SW 1271 (cell line): ENCODE measurements at regions not wholly inside any gene's neighbourhood (a gene's known extent, or its start where the extent isn't known, plus 50 kb on each side); places are given as distances from the start of the nearest gene placed in this dataset.

Source experiments
- DNase-seq, 2 experiments: peaks; one replicate each; lab custom pipeline; 2025; lab: John Stamatoyannopoulos, UW

- no peak for DNase-seq
Observed at GRCh38 chr9:99282406-99282805, 60.3 kb downstream of the SEC61B start.

DNA sequence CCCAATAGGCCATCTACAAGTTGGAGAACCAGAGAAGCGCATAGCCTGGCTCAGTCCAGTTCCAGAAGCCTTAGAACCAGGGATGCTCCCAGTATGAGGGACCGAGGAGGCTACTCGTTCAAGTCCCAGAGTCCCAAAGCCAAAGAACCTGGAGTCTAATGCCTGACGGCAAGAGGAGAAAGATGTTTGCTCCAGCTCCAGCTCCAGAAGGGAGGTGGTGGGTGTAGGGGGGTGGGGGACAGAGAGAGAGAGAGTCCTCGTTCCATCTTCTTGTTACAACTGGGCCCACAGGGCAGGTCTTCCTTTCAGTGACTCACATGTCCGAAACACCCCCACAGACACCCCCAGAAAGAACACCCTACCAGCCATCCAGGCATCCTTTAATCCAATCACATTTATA lies 63.9 kb downstream of the SEC61B start:
- DNase-seq: no peak

- no peak for DNase-seq
Observed at GRCh38 chr9:99286536-99286935, 64.5 kb downstream of the SEC61B start.

DNA sequence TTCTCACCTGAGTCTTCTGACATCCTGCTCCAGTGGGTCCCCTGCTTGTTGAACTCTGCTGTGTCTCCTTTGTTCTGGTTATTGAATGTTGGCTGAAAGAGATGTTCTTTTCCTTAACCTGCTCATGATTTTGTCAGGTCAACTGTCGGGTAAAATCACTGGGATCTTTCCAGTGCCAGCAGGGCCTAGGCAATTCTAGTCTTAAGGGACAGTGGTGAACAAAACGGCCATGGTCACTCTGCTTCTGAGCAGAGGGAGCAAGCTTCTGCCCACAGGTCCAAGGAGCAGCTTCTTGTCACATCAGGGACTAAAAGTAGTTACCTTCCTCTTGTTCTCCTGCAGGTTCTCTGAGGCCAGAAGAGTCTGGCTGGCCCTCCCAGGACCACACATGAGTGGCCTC lies 65.6 kb downstream of the SEC61B start:
- DNase-seq: no peak

DNA sequence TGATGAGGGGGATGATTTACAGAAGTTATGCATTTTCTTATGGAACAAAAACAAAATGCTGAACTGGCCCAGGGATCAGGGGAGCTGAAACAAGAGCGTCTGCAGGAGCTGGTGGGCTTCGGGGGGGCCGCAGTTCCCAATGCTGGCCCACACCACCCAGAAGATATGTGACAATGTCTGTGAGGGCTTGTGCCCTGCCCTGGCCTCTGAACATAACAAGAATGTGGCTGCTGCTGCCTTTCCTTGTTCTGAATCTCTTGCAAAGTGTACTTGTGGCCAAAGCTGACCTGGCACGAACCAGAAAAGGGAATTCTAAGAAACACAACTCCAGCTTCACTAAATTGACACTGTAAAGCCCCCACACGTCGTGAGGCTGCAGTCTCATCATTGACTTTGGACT lies 66.7 kb downstream of the SEC61B start:
- DNase-seq: no peak

- DNase-seq: peak in 1 of 2 experiments; percentile 31
Observed at GRCh38 chr9:99294850-99295461, 72.9 kb downstream of the SEC61B start.

- no peak for DNase-seq
Observed at GRCh38 chr9:99296291-99296951, 74.3 kb downstream of the SEC61B start.

DNA sequence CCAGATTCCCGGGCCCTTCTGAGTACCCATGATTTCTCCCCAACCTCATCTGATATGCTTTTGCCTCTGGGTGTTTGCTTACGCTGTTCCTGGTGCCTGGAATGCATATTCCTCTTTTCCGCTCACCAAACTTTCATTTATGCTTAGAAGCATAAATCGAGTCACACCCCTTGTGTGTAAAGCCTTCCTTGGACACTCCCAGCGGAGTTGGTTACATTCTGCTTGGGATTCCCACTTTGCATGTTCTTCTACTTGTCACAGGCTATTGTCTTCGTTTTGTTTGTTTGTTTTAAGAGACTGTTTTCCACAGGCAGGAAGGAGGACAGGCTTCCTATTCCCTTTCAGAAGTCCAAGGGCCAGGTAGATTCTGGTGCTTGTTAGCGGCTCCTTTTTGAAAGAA lies 76.5 kb downstream of the SEC61B start:
- DNase-seq: no peak

GRCh38 chr9:99299211-99300102 lies 77.4 kb downstream of the SEC61B start:
- DNase-seq: peak in 1 of 2 experiments; percentile 42

- no peak for DNase-seq
Observed at GRCh38 chr9:99300103-99300439, 78.0 kb downstream of the SEC61B start.

GRCh38 chr9:99300603-99301002 lies 78.5 kb downstream of the SEC61B start:
- no peak for DNase-seq

GRCh38 chr9:99303177-99303576 lies 81.1 kb downstream of the SEC61B start:
- DNase-seq: no peak

DNA sequence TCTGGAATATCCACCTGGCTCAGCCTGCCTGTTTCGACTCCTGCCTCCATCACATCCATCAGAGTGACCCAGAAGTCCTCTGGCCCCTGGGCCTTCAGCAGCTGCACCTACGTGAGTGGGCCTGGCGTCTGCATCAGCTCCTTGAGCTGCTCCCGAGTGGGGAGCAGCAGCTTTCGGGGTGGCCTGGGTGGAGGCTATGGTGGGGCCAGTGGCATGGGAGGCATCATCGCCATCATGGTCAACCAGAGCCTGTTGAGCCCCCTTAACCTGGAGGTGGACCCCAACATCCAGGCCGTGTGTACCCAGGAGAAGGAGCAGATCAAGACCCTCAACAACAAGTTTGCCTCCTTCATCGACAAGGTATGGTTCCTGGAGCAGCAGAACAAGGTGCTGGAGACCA lies 83.0 kb downstream of the SEC61B start:
- no peak for DNase-seq

GRCh38 chr9:99305820-99306811 lies 84.0 kb downstream of the SEC61B start:
- no peak for DNase-seq

DNA sequence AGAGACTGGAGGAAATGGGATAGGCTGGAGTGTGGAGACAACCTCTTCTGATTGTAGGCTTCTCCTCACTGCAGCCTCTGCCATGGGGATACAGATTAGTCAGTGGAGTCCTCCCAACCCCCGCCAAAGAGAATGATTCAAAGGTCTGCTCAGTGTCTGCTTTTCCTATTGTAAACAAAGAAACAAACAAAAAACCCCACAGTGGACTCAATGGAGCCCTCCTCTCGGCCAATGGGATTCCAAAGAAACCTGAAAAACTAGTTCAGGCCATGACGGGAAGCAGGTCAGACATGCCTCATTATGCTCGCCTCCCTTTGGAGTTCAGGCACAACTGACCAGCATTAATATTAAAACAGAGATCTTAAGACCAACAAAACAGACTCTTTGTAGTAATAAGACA lies 85.8 kb downstream of the SEC61B start:
- no peak for DNase-seq

DNA sequence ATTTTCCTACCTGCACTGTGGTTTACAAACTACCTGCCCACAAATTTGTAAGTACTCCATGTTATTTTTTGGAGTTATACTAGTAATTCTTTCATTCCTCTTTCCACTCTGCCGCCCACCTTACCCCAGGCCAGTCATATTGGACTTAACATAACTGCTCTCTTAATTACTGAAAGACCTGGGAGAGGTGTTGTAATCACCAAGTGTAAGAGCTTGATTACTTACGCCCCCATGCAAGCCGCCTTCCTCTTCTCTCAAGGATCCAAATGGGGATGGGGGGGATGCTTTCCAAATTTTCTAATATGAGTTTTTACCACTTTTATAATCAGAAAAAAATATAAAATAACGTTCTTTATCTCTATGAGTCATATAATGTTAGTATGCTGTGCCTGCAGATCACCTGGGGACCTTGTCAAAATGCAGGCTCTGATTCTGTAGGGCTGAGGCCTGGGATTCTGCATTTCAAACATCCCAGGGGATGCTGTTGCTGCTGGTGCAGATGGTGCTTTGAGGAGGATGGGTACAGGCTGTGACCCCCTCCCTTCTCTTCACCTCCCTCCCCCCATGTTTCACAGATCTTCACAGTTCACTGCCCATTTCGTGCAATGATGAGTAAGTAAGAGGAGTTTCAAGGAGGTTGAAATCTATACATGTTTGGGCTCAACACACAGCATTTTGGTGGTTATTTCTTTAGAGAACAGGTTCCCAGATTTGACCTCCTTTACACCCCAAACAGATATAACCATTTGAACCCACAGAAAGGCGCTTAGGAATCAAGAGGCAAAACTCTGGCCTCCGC lies 87.3 kb downstream of the SEC61B start:
- no peak for DNase-seq

DNA sequence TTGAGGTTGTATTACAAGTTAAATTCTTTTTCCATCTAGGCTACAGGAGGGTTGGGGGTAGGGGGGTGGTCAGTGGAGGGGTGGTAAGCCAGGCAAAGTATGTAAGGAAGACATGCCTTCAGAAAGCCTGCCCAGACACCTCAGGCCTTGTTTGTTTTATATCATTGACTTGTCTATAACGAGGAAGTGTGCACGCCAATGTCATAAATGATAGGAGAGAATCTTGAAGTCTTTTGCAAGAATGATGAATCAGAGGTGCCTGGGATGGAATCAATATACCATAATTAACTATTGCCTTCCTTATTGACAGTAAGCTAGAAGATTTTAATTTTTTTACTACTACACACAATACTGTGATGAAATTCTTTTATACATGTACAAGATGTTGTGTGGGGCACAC lies 90.7 kb downstream of the SEC61B start:
- DNase-seq: no peak

DNA sequence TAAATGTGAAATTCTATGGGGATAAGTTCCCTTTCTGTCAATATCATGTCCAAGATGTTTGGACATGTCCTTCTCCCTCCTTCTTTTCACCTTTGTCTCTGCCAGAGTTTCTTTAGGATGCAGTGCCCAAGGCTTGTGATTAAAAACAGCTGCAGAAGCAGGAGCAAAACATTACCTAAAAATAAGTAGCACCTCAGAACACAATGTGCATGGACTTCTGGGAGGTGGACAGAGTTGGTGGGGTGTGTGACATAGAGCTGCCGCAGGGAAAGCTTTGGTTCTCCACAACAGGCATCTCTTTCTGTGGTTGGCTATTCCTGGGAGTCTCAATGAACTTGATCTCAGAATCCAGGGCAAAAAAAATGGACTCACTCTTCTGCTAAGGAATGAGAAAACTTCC lies 97.0 kb downstream of the SEC61B start:
- DNase-seq: no peak

DNA sequence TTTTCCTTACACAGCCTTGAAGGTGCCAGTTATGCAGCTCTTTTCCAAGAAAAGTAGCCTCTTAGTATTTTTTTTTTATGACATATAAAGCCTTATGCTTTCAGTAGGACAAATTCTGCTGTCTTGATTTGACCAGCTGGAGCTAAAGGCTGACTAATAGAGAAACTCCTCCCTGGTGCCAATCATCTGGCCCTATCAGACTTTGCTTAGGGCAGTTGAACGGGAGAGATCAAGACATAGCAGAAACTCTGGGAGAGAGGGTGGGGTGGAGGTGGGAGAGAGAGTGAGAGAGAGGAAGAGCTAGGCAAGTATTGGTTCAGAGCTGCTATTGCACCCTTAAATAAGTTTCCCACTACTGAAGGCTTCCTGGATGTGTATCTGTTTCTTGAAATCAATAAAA lies 100.2 kb downstream of the SEC61B start:
- no peak for DNase-seq

DNA sequence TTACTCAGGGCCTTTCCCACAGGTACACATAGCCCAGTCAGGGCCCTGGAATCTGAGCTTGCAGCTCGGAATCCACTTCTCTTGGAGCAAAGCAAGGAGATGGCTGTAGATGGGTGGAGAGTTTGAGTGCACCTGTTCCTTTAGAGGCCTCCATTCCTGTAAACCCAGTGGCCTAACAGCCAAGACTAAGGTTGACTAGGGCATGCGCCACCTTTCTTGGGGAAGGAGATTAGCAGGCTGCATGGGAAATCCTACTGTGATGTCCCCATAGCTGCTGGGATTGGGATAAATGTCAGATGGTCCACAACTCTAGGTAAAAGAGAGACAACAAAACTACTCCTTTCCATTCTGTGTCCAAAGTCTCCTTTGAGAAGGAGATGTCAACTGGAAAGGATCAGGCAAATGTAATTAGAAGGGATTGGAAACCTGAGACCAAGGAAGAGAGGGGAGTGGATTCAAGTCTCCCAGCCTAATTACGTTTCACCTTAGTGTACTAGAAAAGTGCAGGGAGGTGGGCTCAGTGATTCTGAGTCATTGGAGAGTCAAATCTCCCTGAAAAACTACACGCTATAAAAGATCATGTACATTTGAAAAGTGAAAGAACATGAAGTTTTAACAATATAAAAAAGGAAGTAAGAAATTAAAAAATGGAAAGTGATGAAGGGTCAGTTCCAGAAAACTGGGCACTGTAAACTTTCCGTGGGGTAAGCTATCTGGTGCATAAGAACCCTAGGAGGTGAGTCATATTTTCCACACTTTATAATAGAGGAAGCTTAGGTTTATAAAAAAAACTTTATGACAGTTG lies 104.2 kb downstream of the SEC61B start:
- DNase-seq: no peak

DNA sequence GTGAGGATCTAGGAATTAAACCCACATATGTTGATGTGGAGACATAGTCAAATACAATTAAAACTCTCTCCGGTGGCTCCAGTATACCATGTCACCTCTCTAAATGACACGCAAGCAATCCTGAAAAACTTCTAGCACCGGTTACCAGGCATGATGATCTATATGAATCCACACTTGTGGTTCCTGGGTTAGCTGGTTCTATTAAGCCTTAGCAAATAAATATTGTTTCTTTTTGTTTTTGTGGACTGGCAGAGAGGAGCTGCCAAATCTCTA lies 104.8 kb downstream of the SEC61B start:
- DNase-seq: no peak
